WTC11 (cell line): ENCODE measurements at regions not wholly inside any gene's neighbourhood (a gene's known extent, or its start where the extent isn't known, plus 50 kb on each side); places are given as distances from the start of the nearest gene placed in this dataset.

Experiments
- ATAC-seq: fragments of 200-7000 bp; cut with Tn5 transposase; 2 replicates; pipeline ENCODE4 v1.10.0; 2021; ENCODE audit warnings: mild to moderate bottlenecking, moderate library complexity
- CTCF ChIA-PET: fragments of 300-600 bp; sonication (Branson Sonifier 250); formaldehyde crosslinking; loops from one replicate; lab custom pipeline; 2021; ENCODE audit warnings: antibody characterized with exemption; lab: Charles Lee
- POLR2A ChIA-PET: fragments of 350-600 bp; sonication (Branson Sonifier 250); formaldehyde crosslinking; loops from one replicate; lab custom pipeline; 2021; ENCODE audit warnings: antibody characterized with exemption; lab: Charles Lee
- DNase-seq: peaks from one replicate; pipeline ENCODE4 v3.0.0; 2021; ENCODE audit warnings: low spot score
- H3K27ac Mint-ChIP-seq: 2 replicates; pipeline ENCODE4 v1.8.0; 2021; ENCODE audit warnings: mixed read lengths
- H3K27me3 Mint-ChIP-seq: 2 replicates; pipeline ENCODE4 v1.8.0; 2021; ENCODE audit warnings: low read depth, mild to moderate bottlenecking, moderate library complexity, mixed read lengths
- H3K36me3 Mint-ChIP-seq: 2 replicates; pipeline ENCODE4 v1.8.0; 2021; ENCODE audit warnings: mixed read lengths
- H3K4me1 Mint-ChIP-seq: 2 replicates; pipeline ENCODE4 v1.8.0; 2022; ENCODE audit warnings: mixed read lengths
- H3K4me3 Mint-ChIP-seq: 2 replicates; pipeline ENCODE4 v1.8.0; 2021; ENCODE audit warnings: mild to moderate bottlenecking, moderate library complexity, mixed read lengths
- H3K9me3 Mint-ChIP-seq: 2 replicates; pipeline ENCODE4 v1.8.0; 2021; ENCODE audit warnings: mixed read lengths
- CBFB ChIP-seq: sonication (generic); formaldehyde crosslinking; IDR thresholded peaks from 2 replicates; pipeline ENCODE4 v1.8.1; 2022; ENCODE audit warnings: mild to moderate bottlenecking, low read depth, missing genetic modification reagents
- CREM ChIP-seq: sonication (generic); formaldehyde crosslinking; IDR thresholded peaks from 2 replicates; pipeline ENCODE4 v1.8.1; 2022; ENCODE audit warnings: mild to moderate bottlenecking, missing genetic modification reagents, moderate library complexity
- FOXK1 ChIP-seq: sonication (generic); formaldehyde crosslinking; IDR thresholded peaks from 2 replicates; pipeline ENCODE4 v1.8.0; 2022; ENCODE audit warnings: mild to moderate bottlenecking, moderate library complexity, missing genetic modification reagents
- FOXP1 ChIP-seq: sonication (generic); formaldehyde crosslinking; IDR thresholded peaks from 2 replicates; pipeline ENCODE4 v1.8.0; 2022; ENCODE audit warnings: missing genetic modification reagents, mild to moderate bottlenecking, moderate library complexity, borderline replicate concordance
- GTF2I ChIP-seq: fragments of 250-450 bp; sonication (Bioruptor Pico); conservative IDR thresholded peaks from 2 replicates; pipeline ENCODE4 v1.4.0; 2021; ENCODE audit warnings: mild to moderate bottlenecking
- HMGXB4 ChIP-seq: sonication (generic); formaldehyde crosslinking; IDR thresholded peaks from 2 replicates; pipeline ENCODE4 v1.8.1; 2023; ENCODE audit warnings: mild to moderate bottlenecking, moderate library complexity, missing genetic modification reagents
- MYBL2 ChIP-seq: sonication (generic); formaldehyde crosslinking; IDR thresholded peaks from 2 replicates; pipeline ENCODE4 v1.8.1; 2023; ENCODE audit warnings: mild to moderate bottlenecking, moderate library complexity, missing genetic modification reagents
- NR2C2 ChIP-seq: sonication (generic); formaldehyde crosslinking; IDR thresholded peaks from 2 replicates; pipeline ENCODE4 v1.8.0; 2022; ENCODE audit warnings: mild to moderate bottlenecking, missing genetic modification reagents
- NR3C1 ChIP-seq: sonication (generic); formaldehyde crosslinking; conservative IDR thresholded peaks from 2 replicates; pipeline ENCODE4 v1.8.1; 2023; ENCODE audit warnings: low read depth, mild to moderate bottlenecking, missing genetic modification reagents
- OVOL2 ChIP-seq: fragments of 250-450 bp; sonication (Bioruptor Pico); IDR thresholded peaks from 2 replicates; pipeline ENCODE4 v1.9.0; 2021; ENCODE audit warnings: mild to moderate bottlenecking, borderline replicate concordance
- SMAD4 ChIP-seq: sonication (generic); formaldehyde crosslinking; IDR thresholded peaks from 2 replicates; pipeline ENCODE4 v1.8.0; 2022; ENCODE audit warnings: mild to moderate bottlenecking, missing genetic modification reagents
- SOX15 ChIP-seq: fragments of 250-450 bp; sonication (Bioruptor Pico); IDR thresholded peaks from 2 replicates; pipeline ENCODE4 v1.9.0; 2021; ENCODE audit warnings: mild to moderate bottlenecking
- ZNF121 ChIP-seq: sonication (generic); formaldehyde crosslinking; IDR thresholded peaks from 2 replicates; pipeline ENCODE4 v1.8.0; 2023; ENCODE audit warnings: missing genetic modification reagents
- ZNF138 ChIP-seq: sonication (generic); formaldehyde crosslinking; conservative IDR thresholded peaks from 2 replicates; pipeline ENCODE4 v1.8.1; 2022; ENCODE audit warnings: mild to moderate bottlenecking, moderate library complexity, missing genetic modification reagents
- ZNF396 ChIP-seq: fragments of 250-450 bp; sonication (Bioruptor Pico); IDR thresholded peaks from 2 replicates; pipeline ENCODE4 v1.8.0; 2021; ENCODE audit warnings: mild to moderate bottlenecking, moderate library complexity, borderline replicate concordance
- ZNF416 ChIP-seq: fragments of 250-450 bp; sonication (Bioruptor Pico); IDR thresholded peaks from 2 replicates; pipeline ENCODE4 v1.9.0; 2021; ENCODE audit warnings: mild to moderate bottlenecking, inconsistent platforms
- TF ChIP-seq, protein P1 (sequence below): sonication (generic); formaldehyde crosslinking; IDR thresholded peaks from 2 replicates; pipeline ENCODE4 v1.8.0; 2022; ENCODE audit warnings: mild to moderate bottlenecking, missing genetic modification reagents
- TF ChIP-seq, protein P2 (sequence below): sonication (generic); formaldehyde crosslinking; IDR thresholded peaks from 2 replicates; pipeline ENCODE4 v1.8.0; 2022; ENCODE audit warnings: mild to moderate bottlenecking, missing genetic modification reagents
- TF ChIP-seq, protein P3 (sequence below): fragments of 250-450 bp; sonication (Bioruptor Pico); IDR thresholded peaks from 2 replicates; pipeline ENCODE4 v1.9.0; 2021; ENCODE audit warnings: moderate library complexity, mild to moderate bottlenecking, inconsistent platforms, borderline replicate concordance
- TF ChIP-seq, protein P4 (sequence below): sonication (generic); formaldehyde crosslinking; IDR thresholded peaks from 2 replicates; pipeline ENCODE4 v1.8.1; 2022; ENCODE audit warnings: low read depth, mild to moderate bottlenecking, moderate library complexity, missing genetic modification reagents, borderline replicate concordance
- TF ChIP-seq, protein P5 (sequence below): sonication (generic); formaldehyde crosslinking; IDR thresholded peaks from 2 replicates; pipeline ENCODE4 v1.8.1; 2023; ENCODE audit warnings: mild to moderate bottlenecking, missing genetic modification reagents
- TF ChIP-seq, protein P6 (sequence below): sonication (generic); formaldehyde crosslinking; IDR thresholded peaks from 2 replicates; pipeline ENCODE4 v1.8.0; 2022; ENCODE audit warnings: mild to moderate bottlenecking, missing genetic modification reagents

DNA sequence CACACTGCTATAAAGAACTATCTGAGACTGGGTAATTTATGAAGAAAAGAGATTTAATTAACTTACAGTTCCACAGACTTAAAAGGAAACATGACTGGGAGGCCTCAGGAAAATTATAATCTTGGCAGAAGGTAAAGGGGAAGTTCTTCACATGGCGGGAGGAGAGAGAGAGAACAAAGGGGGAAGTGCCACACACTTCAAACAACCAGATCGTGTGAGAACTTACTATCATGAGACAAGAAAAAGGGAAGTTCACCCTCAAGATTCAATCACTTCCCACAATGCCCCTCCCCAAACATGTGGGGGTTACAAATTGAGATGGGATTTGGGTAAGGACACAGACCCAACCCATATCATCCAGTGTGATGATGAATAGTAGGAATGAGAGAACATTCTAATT lies 366.5 kb downstream of the LRFN5 start:
- H3K4me1 Mint-ChIP-seq = no peaks in the 10 kb centered on the region
- no peak for DNase-seq
- CTCF ChIA-PET = no interaction called here
- H3K27ac Mint-ChIP-seq = no peak overlapping the region
- no peak overlapping the region for H3K4me3 Mint-ChIP-seq
- TF ChIP-seq ZNF396 (no peak), MYBL2 (CRISPR knock-in tag) (no peak), ZNF138 (CRISPR knock-in tag) (no peak), SOX15 (no peak), FOXK1 (CRISPR knock-in tag) (no peak), ZNF121 (CRISPR knock-in tag) (no peak), CREM (no peak), FOXP1 (CRISPR knock-in tag) (no peak)
- TF ChIP-seq, protein P1, sequence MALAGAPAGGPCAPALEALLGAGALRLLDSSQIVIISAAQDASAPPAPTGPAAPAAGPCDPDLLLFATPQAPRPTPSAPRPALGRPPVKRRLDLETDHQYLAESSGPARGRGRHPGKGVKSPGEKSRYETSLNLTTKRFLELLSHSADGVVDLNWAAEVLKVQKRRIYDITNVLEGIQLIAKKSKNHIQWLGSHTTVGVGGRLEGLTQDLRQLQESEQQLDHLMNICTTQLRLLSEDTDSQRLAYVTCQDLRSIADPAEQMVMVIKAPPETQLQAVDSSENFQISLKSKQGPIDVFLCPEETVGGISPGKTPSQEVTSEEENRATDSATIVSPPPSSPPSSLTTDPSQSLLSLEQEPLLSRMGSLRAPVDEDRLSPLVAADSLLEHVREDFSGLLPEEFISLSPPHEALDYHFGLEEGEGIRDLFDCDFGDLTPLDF (CRISPR knock-in tag) = no peak
- TF ChIP-seq, protein P2, sequence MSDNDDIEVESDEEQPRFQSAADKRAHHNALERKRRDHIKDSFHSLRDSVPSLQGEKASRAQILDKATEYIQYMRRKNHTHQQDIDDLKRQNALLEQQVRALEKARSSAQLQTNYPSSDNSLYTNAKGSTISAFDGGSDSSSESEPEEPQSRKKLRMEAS = no peak
- TF ChIP-seq, protein P3, sequence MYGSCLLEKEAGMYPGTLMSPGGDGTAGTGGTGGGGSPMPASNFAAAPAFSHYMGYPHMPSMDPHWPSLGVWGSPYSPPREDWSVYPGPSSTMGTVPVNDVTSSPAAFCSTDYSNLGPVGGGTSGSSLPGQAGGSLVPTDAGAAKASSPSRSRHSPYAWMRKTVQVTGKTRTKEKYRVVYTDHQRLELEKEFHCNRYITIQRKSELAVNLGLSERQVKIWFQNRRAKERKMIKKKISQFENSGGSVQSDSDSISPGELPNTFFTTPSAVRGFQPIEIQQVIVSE (CRISPR knock-in tag) = no peak
- TF ChIP-seq, protein P4, sequence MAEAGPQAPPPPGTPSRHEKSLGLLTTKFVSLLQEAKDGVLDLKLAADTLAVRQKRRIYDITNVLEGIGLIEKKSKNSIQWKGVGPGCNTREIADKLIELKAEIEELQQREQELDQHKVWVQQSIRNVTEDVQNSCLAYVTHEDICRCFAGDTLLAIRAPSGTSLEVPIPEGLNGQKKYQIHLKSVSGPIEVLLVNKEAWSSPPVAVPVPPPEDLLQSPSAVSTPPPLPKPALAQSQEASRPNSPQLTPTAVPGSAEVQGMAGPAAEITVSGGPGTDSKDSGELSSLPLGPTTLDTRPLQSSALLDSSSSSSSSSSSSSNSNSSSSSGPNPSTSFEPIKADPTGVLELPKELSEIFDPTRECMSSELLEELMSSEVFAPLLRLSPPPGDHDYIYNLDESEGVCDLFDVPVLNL (CRISPR knock-in tag) = no peak
- no peaks in the 10 kb centered on the region for H3K27me3 Mint-ChIP-seq
- ATAC-seq = no peak
- POLR2A ChIA-PET = no interaction called here
- peaks cover 18% of the 10 kb centered on the region for H3K36me3 Mint-ChIP-seq
- H3K9me3 Mint-ChIP-seq = peaks cover 30% of the 10 kb centered on the region

- TF ChIP-seq ZNF416 (CRISPR knock-in tag) (no peak), OVOL2 (no peak), HMGXB4 (CRISPR knock-in tag) (no peak), NR3C1 (no peak)
- ChIA-PET CTCF (no interaction called here), POLR2A (no interaction called here)
- peaks cover 18% of the 10 kb centered on the region for H3K36me3 Mint-ChIP-seq
- DNase-seq (no peak), ATAC-seq (no peak)
- no peaks in the 10 kb centered on the region for H3K4me1 Mint-ChIP-seq
- H3K4me3 Mint-ChIP-seq = no peak overlapping the region
- H3K9me3 Mint-ChIP-seq = peaks cover 30% of the 10 kb centered on the region
- H3K27me3 Mint-ChIP-seq = no peaks in the 10 kb centered on the region
- H3K27ac Mint-ChIP-seq = no peak overlapping the region
Measured at GRCh38 chr14:41972531-41972930, 365.9 kb downstream of the LRFN5 start.

DNA sequence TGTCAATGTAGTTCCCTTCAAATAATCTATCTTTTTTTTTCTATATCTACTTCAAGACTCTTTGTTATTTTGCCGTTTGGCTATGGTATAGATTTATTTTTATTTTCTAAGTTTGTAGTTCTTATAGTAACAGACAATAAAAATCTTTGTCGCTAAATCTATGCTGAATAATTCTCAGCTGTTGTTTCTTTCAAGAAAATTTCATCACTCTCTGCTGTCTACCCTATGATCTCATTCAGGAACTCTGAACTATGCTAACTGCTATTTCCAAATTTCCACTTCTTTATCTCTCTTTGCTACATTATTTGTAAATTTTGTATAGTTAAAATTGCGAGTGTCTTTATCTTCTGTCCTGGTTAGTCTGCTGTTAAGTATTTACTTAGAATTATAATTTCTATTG lies 353.6 kb downstream of the LRFN5 start:
- TF ChIP-seq CBFB (no peak), NR2C2 (CRISPR knock-in tag) (no peak), SMAD4 (CRISPR knock-in tag) (no peak), FOXK1 (CRISPR knock-in tag) (no peak), HMGXB4 (CRISPR knock-in tag) (no peak), MYBL2 (CRISPR knock-in tag) (no peak), GTF2I (CRISPR knock-in tag) (no peak), CREM (no peak)
- TF ChIP-seq, protein P5, sequence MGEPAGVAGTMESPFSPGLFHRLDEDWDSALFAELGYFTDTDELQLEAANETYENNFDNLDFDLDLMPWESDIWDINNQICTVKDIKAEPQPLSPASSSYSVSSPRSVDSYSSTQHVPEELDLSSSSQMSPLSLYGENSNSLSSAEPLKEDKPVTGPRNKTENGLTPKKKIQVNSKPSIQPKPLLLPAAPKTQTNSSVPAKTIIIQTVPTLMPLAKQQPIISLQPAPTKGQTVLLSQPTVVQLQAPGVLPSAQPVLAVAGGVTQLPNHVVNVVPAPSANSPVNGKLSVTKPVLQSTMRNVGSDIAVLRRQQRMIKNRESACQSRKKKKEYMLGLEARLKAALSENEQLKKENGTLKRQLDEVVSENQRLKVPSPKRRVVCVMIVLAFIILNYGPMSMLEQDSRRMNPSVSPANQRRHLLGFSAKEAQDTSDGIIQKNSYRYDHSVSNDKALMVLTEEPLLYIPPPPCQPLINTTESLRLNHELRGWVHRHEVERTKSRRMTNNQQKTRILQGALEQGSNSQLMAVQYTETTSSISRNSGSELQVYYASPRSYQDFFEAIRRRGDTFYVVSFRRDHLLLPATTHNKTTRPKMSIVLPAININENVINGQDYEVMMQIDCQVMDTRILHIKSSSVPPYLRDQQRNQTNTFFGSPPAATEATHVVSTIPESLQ = no peak
- TF ChIP-seq, protein P6, sequence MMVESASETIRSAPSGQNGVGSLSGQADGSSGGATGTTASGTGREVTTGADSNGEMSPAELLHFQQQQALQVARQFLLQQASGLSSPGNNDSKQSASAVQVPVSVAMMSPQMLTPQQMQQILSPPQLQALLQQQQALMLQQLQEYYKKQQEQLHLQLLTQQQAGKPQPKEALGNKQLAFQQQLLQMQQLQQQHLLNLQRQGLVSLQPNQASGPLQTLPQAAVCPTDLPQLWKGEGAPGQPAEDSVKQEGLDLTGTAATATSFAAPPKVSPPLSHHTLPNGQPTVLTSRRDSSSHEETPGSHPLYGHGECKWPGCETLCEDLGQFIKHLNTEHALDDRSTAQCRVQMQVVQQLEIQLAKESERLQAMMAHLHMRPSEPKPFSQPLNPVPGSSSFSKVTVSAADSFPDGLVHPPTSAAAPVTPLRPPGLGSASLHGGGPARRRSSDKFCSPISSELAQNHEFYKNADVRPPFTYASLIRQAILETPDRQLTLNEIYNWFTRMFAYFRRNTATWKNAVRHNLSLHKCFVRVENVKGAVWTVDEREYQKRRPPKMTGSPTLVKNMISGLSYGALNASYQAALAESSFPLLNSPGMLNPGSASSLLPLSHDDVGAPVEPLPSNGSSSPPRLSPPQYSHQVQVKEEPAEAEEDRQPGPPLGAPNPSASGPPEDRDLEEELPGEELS (CRISPR knock-in tag) = no peak

More for the DNA sequence above, 353.6 kb downstream of the LRFN5 start:
- Mint-ChIP-seq H3K27ac (no peak overlapping the region), H3K27me3 (no peaks in the 10 kb centered on the region), H3K9me3 (peaks cover 10% of the 10 kb centered on the region), H3K36me3 (no peaks in the 10 kb centered on the region), H3K4me3 (no peak overlapping the region), H3K4me1 (no peaks in the 10 kb centered on the region)
- no peak for DNase-seq
- ChIA-PET CTCF (no interaction called here), POLR2A (no interaction called here)
- no peak for ATAC-seq
